Mucosa of descending colon (tissue), 3 donors: ENCODE measurements at regions not wholly inside any gene's neighbourhood (a gene's known extent, or its start where the extent isn't known, plus 50 kb on each side); places are given as distances from the start of the nearest gene placed in this dataset.

Source experiments
- ATAC-seq: fragments of 200-7000 bp; cut with Tn5 transposase; one replicate; pipeline ENCODE4 v1.9.1; 2020; ENCODE audit warnings: mild to moderate bottlenecking, moderate library complexity
- DNase-seq, 3 donors: peaks; one replicate each; pipeline ENCODE4 v3.0.0-alpha.2; 2020
- H3K36me3 ChIP-seq: fragments of 200-600 bp; one replicate; pipeline ENCODE4 v1.8.0; 2021; ENCODE audit warnings: low read depth, mild to moderate bottlenecking
- H3K4me1 ChIP-seq: fragments of 200-600 bp; one replicate; pipeline ENCODE4 v1.8.0; 2021; ENCODE audit warnings: low read depth, mild to moderate bottlenecking
- H3K4me3 ChIP-seq: fragments of 200-600 bp; one replicate; pipeline ENCODE4 v1.8.0; 2021; ENCODE audit warnings: mild to moderate bottlenecking
- H3K9me3 ChIP-seq: fragments of 200-600 bp; one replicate; pipeline ENCODE4 v1.8.0; 2021; ENCODE audit warnings: mild to moderate bottlenecking
- CTCF ChIP-seq: fragments of 200-600 bp; IDR thresholded peaks from one replicate; pipeline ENCODE4 v1.8.0; 2022; ENCODE audit warnings: antibody characterized with exemption, mild to moderate bottlenecking
- intact Hi-C, 2 donors: fragments of 100-400 bp; cut with DNase I in 1 of 2; cut with micrococcal nuclease in 1 of 2; formaldehyde crosslinking; loops; one replicate each; pipeline versions ENCODE4 v1.11.0 to v1.11.1; 2022; cut with DNase I, micrococcal nuclease
- donor health status: DM: no; HTN: no; CAD: no; lungs with moderate emphysema.
- donor health status: DM: no; HTN: no; CAD: no.
- donor health status: DM: no; HTN: yes; CAD: no.

DNA sequence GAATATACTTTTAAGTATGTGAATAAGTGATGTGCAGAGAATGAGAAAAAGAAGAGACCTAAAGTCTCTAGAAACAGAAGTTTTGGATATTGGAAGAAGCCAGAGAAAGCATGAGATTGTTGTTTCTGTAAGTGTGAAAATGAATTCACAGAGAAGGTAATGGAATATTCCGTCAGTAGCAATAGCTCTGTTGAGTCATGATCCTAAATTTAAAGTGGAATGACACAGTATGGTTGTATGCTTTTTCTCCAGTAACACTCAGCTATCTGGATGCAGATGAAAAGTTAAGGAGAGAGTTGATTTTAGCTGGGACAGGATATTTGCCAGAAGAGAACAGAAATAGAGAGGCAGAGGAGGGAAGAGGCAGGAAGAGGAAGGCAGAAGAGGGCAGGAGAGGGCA lies 1166.3 kb downstream of the GALC start:
- Histone ChIP-seq H3K4me3 (no peak overlapping the region), H3K36me3 (no peaks in the 10 kb centered on the region), H3K9me3 (peaks cover 11% of the 10 kb centered on the region), H3K4me1 (no peaks in the 10 kb centered on the region)
- no peak for DNase-seq
- ATAC-seq: no peak
- no peak for TF ChIP-seq CTCF
- intact Hi-C loops: no loop called here

DNA sequence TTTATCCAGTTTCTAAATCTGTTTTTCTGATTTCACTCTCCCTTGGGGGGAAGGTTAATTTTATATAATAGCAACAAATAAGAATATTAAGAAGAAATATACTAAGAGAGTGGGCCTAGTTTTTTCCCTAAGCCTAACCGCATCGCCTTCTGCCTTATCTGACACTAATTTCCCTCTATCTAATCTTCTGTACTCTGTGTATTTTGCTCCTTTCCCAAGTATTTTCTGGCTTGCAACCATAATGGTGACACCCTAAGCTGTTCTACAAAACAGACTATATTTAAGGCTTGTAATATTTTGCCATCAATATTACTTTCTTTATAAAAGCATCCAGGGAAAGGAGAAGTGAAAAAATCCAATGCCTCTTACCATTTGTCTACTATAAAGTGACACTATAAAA lies 1168.8 kb downstream of the GALC start:
- H3K36me3 ChIP-seq: no peaks in the 10 kb centered on the region
- no peak for TF ChIP-seq CTCF
- peaks cover 11% of the 10 kb centered on the region for H3K9me3 ChIP-seq

DNA sequence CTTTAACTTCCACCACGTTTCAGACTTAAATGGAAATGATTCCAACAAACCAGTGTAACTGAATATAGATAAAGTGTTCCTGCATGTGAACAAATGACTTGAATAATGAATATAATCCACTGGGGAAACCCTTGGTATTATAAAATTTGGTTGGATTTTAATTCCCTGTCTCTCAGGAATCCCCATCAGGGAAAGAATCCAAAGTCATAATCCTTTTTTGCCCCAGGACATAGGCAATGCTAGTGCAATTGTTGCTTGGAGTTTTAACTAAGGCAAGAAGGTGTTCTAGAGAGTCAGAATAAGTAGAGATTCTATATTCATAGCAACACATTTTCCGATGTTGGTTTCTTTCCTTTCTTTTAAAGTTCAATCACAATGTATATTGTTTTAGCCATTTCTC lies 1169.4 kb downstream of the GALC start:
- no peak for ATAC-seq
- no peak overlapping the region for H3K4me3 ChIP-seq
- intact Hi-C loops: no loop called here

More for the DNA sequence above, 1168.8 kb downstream of the GALC start:
- Histone ChIP-seq H3K4me1 (no peaks in the 10 kb centered on the region), H3K4me3 (no peak overlapping the region)
- no peak for ATAC-seq
- intact Hi-C loops: no loop called here
- no peak for DNase-seq

DNA sequence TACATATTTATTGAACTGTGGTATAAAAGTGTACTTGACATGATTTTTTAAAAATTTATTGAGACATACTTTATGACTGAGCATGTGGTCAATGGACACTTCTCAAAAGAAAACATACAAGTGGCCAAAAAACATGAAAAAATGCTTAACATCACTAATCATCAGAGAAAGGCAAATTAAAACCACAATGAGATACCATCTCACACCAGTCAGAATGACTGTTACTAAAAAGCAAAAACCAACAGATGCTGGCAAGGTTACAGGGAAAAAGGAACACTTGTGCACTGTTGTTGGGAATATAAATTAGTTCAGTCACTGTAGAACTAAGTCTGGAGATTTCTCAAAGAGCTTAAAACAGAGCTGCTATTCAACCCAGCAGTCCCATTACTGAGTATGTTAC lies 1177.6 kb downstream of the GALC start:
- Histone ChIP-seq H3K9me3 (peaks cover 21% of the 10 kb centered on the region), H3K4me3 (no peak overlapping the region), H3K4me1 (no peaks in the 10 kb centered on the region), H3K36me3 (no peaks in the 10 kb centered on the region)
- ATAC-seq (no peak), DNase-seq (no peak)
- intact Hi-C loops: no loop called here
- no peak for TF ChIP-seq CTCF

More for the DNA sequence above, 1169.4 kb downstream of the GALC start:
- Histone ChIP-seq H3K36me3 (no peaks in the 10 kb centered on the region), H3K9me3 (peaks cover 11% of the 10 kb centered on the region), H3K4me1 (no peaks in the 10 kb centered on the region)
- no peak for DNase-seq
- no peak for TF ChIP-seq CTCF

GRCh38 chr14:86802726-86803125 lies 1190.3 kb downstream of the GALC start:
- H3K4me1 ChIP-seq: no peaks in the 10 kb centered on the region

More at GRCh38 chr14:86802726-86803125, 1190.3 kb downstream of the GALC start:
- Histone ChIP-seq H3K36me3 (no peaks in the 10 kb centered on the region), H3K4me3 (no peak overlapping the region), H3K9me3 (peaks cover 5% of the 10 kb centered on the region)
- intact Hi-C loops: no loop called here
- DNase-seq: no peak
- ATAC-seq: no peak
- no peak for TF ChIP-seq CTCF
